GM11168 (cell line): ENCODE measurements at regions not wholly inside any gene's neighbourhood (a gene's known extent, or its start where the extent isn't known, plus 50 kb on each side); places are given as distances from the start of the nearest gene placed in this dataset.

Experiments
- in situ Hi-C: fragments of 300-500 bp; cut with MboI; formaldehyde crosslinking; loops from one replicate; pipeline ENCODE4 v1.12.0; 2022; ENCODE audit warnings: low sequenced_read_pairs; ENCODE audit not compliant: unreplicated experiment

- in situ Hi-C loops = loop anchor here (10.0 kb wide), 1 partner anchor 89 kb away; no protein-coding TSS in a partner anchor
Observed at GRCh38 chr3:184503647-184504046, 57.9 kb upstream of the EPHB3 start.

- in situ Hi-C loops = loop anchor here (10.0 kb wide), 1 partner anchor 90 kb away; no protein-coding TSS in a partner anchor
Observed at GRCh38 chr3:184505076-184505878, 56.3 kb upstream of the EPHB3 start.

- in situ Hi-C loops = loop anchor here (10.0 kb wide), 1 partner anchor 92 kb away; no protein-coding TSS in a partner anchor
Observed at GRCh38 chr3:184506561-184506991, 55.0 kb upstream of the EPHB3 start.

DNA sequence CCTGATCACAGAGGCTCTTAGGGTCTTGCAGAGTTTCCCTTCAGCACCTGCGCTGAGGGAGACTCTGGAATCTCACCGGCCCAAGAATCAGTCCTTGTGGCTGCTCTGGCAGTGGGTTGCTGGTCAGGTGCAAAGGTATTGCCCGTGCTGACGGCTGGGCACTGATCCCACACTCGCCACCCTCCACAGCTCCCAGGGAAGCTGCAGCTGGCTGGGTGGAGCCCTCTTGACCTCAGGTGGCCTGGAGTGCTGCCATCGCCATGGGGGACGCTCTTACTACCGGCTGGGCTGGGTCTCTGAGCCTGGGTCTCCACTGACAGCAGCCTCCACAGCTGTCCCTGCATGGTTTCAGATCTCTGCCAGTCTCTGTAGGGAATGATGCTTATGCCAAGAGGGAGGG is 52.6 kb upstream of the EPHB3 start:
- in situ Hi-C loops = loop anchor here (10.0 kb wide), 1 partner anchor 94 kb away; no protein-coding TSS in a partner anchor

- in situ Hi-C loops = no loop called here
Observed at GRCh38 chr3:184511741-184512140, 49.8 kb upstream of the EPHB3 start.
